ENCODE measurements at regions not wholly inside any gene's neighbourhood (a gene's known extent, or its start where the extent isn't known, plus 50 kb on each side); places are given as distances from the start of the nearest gene placed in this dataset.
"Not testable (repeated sequence)": the region's sequence is repeated elsewhere in the genome, so short reads cannot be mapped to it uniquely, and the experiment has no call there.

DNA sequence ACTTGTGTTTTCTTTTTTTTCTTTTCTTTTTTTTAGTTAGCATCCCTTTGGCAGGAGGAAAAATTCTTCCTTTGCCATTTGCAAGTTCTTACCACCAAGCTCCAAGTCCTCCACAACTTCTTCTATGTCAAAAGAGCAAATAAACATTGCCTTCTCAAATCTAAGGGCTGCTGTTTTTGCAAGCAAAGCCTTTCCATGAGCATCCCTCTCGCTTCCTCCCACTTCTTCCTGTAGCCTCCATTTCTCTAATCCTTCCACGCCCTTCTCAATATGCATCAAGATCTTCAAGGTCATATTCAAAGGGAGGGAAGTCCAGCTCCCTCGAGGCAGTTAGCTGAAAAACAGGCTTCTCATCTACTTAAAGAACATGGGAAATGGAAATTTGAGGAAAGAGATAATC lies 147.1 kb downstream of the ADSS2 start:
- no peak for DNase-seq (ENCODE audit: low spot score)
- in situ Hi-C loops (cut with HindIII; ENCODE audit: low sequenced_read_pairs) = no loop called here

DNA sequence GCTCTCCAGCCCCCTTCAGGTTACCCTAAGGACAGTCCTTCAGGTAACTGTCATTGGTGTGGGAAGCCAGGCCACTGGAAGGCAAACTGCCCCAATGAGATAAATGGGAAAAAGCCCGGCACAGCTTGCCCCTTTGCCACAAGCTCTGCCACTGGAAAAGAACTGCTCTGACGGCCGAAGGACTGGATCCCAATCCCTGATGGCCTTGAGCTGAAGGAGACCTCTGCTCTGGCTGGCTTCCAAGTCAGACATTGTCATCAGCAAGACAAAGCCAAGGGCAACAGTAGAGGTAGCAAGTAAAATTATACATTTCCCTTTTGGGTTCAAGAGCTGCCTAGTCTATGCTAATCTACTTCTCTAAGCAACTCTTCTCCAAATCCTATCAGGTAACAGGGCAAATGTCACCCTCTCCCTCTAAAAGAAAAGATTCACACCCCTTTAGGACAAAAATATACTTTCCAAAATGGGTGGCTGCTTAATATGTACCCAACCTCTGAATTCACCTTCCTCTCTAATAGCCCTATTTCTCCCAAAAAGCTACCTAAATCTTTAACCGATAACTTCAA lies 145.8 kb downstream of the ADSS2 start:
- no peak for DNase-seq (ENCODE audit: low spot score)
- in situ Hi-C loops (cut with HindIII; ENCODE audit: low sequenced_read_pairs) = no loop called here

DNA sequence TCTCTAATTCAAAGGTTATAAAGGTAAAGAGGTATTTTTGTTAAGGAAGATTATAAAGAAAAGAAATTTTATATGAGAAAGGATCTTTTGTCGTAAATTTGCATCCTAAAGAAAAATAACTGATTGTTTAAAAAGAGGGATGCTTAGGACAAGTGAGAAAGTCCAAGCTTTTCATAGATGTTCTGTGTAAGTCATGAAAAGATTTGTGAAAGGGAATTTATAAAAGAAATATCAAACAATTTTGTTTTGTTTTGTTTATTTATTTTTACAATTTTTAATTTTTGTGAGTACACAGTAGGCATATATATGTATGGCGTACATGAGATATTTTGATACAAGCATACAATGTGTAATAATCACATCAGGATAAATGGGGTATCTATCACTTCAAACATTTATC lies 145.2 kb downstream of the ADSS2 start:
- DNase-seq (ENCODE audit: low spot score) = no peak
- in situ Hi-C loops (cut with HindIII; ENCODE audit: low sequenced_read_pairs) = no loop called here

DNA sequence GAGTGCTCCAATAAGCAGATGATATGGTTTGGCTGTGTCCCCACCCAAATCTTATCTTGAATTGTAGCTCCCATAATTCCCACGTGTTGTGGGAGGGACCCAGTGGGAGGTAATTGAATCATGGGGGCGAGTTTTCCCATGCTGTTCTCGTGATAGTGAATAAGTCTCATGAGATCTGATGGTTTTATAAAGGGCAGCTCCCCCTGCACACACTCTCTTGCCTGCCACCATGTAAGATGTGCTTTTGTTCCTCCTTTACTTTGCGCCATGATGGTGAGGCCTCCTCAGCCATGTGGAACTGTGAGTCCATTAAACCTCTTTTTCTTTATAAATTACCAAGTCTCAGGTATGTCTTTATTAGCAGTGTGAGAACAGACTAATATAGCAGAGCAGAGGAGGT lies 142.5 kb downstream of the ADSS2 start:
- in situ Hi-C loops (cut with HindIII; ENCODE audit: low sequenced_read_pairs); DNase-seq (ENCODE audit: low spot score): not testable (repeated sequence)

DNA sequence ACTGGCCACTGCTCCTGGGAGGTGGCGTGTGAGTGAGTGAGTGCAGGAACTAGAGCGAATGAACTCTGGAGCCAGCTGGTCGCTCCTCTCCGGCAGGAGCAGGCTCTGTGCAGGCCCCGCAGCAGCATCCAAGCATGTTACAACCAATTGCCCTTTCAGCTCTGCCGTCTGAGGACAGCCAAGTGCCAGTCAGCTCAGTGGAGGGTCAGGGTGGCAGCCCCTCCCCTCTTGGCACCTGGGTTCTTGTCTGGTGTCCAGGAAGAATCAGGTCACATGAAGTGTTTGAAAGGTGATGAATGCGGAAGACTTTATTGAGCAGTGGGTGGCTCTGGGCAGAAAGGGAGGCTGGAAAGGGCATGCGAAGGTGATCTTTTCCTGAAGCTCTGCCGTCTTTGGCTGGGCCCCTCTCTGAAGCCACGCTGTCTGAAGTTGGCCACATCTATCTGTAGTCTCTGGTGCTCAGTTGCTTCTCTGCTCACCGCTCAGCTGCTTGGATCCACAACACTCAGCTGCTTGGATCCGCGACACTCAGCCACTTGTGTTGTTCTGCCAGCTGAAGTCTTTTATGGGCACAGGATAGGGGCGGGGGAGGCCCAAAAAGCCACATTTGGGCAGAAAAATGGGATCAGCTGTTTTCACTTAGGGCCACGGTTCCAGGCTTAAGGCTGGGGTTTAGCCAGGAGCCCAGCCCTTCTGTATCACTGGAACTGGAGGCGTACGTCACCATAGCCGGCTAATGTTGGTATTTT lies 139.8 kb downstream of the ADSS2 start:
- DNase-seq (ENCODE audit: low spot score) = no peak
- in situ Hi-C loops (cut with HindIII; ENCODE audit: low sequenced_read_pairs) = no loop called here

DNA sequence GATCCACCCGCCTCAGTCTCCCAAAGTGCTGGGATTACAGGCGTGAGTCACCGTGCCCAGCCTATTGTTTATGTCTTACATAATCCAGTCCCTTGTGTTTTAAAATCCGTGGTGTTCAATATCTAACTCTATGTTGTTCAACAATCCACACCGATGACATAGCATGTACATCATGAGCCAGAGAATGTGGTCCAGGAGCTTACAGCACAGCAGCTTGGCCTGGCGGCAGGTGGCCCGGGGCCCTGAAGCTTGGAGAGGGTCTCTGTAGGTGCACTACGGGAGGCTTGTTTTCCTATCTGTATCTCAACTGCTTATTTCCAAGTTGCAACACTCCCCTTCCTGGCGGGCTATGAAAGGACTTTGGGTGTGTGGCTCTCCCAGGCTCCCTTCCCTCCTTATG lies 138.4 kb downstream of the ADSS2 start:
- in situ Hi-C loops (cut with HindIII; ENCODE audit: low sequenced_read_pairs) = no loop called here
- DNase-seq (ENCODE audit: low spot score) = no peak

DNA sequence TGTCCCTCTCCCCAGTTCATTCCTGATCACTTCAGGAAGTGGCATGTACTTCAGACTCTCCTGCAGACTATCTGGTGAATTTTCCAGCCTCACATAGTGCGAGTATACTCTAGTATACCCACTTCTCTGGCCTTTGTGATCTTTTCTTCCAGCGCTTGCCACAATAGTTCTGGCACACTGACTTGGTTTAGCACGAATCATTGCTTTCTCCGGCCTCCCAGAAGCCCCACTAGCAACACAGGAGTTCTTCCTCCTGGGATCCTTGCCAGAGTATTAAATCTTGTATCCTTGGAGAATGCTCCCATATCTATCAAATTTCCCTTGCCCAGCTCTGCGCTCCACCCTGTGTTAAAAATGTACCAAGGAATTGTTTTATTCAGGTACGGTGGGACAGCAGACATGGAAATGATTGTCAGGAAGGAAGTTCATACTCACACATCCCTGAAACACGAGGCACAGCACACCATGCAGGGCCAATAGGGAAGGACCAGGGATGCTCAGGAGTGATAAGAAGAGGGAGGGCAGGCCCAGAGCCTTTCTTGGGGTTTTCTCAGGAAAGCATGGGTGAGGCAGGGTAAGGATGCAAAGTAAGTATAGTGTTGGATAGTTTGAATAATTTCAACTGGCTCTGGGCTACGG lies 136.7 kb downstream of the ADSS2 start:
- no peak for DNase-seq (ENCODE audit: low spot score)
- in situ Hi-C loops (cut with HindIII; ENCODE audit: low sequenced_read_pairs) = no loop called here

DNA sequence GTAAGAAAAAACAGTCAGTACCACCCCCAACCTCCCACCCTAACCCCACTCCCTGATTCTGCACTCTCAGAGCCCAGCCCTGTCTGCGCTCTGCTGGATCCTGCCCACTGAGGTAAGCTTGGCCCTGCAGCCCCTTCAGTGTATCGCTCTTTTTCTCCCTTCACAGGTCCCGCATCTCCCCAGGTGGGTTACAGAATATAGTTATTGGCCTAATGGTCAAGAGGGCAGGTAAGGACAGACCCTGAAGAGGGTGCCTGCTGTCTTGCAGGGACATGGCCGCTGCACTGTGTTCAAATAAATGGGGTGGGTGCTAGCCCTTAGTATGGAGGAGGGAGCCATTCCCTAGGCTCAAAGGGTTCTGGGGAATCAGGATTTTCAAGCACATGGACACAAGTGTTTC lies 135.7 kb downstream of the ADSS2 start:
- in situ Hi-C loops (cut with HindIII; ENCODE audit: low sequenced_read_pairs) = no loop called here
- no peak for DNase-seq (ENCODE audit: low spot score)

DNA sequence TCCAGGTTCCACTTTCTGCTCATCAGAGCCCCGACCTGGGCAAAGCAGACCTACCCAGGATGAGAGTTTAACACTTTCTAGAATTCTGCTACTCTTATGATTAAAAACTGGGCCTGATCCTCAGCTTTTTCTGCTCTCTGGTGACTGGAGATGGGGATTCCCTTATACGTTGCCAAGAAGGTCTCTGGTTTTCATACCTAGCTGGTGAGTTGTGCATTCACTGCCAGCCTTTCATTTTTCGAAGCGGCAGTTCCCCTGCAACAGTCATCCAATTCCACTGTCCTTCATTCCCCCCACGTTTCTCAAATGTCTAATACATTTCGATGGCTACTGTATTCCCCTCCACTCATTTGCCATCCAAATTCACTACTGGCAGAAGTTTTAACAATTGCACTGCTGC lies 135.3 kb downstream of the ADSS2 start:
- in situ Hi-C loops (cut with HindIII; ENCODE audit: low sequenced_read_pairs) = no loop called here
- no peak for DNase-seq (ENCODE audit: low spot score)

DNA sequence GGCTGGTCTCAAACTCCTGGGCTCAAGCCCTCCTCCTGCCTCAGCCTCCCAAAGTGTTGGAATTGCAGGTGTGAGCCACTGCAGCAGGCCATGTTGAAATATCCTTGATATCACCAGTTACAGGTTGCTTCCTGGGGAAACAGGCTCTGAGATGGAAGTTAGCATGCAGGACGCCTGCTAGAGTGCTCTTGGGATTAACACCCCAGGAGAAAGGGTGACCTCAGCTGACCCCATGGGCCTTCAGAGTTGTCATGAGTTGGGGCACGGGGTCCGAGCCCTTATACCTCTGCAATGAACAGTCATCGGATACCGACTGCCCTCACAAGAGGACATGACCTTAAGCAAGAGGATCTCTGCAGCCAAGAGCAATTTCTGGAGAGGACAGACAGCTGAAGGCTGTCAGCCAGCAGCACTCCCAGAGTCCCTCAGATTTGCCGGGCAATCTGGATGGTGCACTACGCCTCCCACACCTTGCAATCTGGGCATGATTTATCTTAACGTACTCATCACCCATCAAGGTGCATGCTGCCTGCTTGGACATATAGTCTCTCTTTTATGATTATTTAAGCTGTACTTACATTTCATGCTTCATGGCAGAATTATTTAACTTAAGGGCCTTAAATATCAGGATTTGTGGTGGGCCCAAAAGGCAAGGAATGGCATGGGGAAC lies 134.6 kb downstream of the ADSS2 start:
- in situ Hi-C loops (cut with HindIII; ENCODE audit: low sequenced_read_pairs) = no loop called here

DNA sequence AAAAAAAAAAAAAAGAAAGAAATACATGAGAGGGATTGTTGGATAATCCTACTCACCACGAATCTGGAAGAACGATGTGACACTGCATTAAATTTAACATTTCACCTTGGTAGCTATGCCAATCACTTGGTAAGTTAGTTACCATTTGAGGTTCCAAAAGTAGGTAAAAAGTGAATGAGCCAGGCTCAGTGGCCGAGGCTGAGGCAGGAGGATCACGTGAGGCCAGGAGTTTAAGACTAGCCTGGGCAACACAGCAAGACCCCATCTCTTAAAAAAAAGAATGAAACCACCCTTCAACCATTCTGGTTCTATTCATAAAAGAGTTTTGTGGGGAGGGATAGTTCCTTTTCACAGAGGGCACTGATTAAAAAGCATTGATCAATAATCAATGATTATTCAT lies 133.6 kb downstream of the ADSS2 start:
- in situ Hi-C loops (cut with HindIII; ENCODE audit: low sequenced_read_pairs) = no loop called here
- no peak for DNase-seq (ENCODE audit: low spot score)

More for the DNA sequence above, 134.6 kb downstream of the ADSS2 start:
- DNase-seq (ENCODE audit: low spot score) = no peak

DNA sequence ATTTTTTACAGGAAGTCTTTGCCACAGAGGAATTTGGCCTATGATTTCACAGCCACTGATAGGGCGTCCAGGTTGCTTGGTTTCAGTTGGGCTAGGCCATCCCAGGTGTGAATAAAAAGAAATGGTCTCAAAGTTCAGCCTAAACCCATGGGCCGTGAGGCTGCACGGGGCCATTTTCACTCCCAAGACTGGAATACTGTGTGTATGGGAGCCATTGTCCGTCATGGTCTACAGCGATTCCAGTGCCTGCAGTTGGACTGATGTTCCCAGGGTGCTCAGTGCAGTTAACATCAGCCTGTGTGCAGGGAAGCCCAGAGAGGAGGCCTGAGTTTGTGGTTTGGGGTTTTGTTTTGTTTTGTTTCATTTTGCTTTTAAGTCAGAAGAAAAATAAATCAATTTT lies 133.2 kb downstream of the ADSS2 start:
- no peak for DNase-seq (ENCODE audit: low spot score)
- in situ Hi-C loops (cut with HindIII; ENCODE audit: low sequenced_read_pairs) = no loop called here

DNA sequence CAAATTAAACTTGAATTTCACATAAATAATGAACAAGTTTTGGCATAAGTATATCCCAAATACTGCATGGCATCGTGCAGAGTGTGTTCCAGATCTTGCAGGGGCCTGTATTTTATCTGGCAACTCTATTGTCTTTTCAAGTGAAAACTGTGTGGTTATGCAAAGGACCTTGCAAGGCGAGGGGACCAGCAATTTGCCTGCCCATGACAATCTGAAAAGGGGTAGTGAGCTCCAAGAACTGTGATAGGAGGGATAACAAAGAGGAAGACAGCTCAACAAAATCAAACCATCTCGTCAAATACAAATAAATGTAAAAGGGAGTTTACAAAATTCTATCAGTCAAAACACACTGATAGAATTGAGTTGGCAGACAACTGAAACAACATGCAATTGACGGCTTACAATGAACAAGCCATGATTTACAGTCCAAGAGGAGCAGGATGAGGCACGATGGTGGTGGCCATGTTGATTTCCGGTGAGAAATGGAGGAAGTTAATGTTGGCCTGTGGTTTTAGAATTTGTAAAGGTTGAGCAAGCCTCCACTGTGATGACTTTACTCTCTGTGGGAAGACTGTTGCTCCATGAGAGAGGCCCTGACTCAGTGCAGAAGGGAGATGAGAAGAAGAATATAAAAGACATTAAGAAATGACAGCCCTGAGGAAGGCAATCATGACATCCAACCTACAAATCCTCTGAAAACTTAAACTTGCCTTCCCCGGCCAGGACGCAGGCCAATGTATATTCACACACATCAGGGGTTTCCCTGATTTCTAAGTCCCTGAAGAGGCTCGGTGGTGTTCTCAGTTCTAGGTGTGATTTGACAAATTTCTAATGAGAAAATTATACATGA lies 132.2 kb downstream of the ADSS2 start:
- DNase-seq (ENCODE audit: low spot score) = no peak
- in situ Hi-C loops (cut with HindIII; ENCODE audit: low sequenced_read_pairs) = no loop called here

DNA sequence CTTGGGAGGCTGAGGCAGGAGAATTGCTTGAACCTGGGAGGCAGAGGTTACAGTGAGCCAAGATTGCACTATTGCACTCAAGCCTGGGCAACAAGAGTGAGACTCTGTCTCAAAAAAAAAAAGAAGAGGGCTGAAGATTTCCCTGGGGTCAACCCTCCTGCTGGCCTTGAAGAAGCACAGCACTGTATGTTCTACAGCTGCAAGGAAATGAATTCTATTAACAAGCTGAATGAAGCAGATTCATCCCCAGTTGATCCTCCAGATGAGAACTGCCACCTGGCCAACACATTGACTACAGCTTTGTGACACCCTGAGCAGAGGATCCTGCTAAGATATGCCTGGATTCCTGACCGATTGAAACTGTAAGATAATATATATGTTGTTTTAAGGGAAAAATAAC lies 129.5 kb downstream of the ADSS2 start:
- in situ Hi-C loops (cut with HindIII; ENCODE audit: low sequenced_read_pairs) = no loop called here

DNA sequence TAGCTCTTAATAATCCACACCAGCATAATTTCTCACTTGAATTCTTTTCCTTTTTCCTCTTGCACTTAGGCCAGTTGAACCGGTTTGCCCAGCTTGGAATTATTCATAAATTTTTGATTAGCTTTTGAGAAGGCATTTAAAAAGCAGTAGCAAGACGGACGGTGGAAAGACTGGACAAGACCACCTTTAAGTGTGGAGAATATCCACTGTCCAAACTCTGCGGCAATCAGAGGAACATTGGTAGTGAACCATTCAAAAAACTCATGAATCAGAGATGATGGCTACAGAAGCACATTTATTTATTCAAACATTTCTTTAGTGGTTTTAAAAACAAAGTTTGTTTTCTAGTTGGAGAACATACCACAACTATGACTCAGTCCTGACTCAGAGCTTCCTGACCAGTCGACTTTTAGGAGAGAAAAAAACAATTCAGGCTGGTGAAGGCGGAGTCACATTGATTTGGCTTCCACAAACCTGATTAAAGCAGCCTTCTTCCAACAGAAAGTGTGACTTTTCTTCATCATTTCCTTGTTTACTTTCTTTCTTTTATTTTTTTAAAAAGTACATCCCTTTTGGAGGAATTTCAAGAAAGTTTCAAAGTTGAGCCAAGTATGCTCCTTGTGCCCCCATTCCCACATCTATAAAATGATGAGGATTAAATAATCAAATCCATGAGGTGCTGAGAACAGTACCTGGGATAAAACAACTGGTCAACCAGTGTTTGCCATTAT lies 128.8 kb downstream of the ADSS2 start:
- in situ Hi-C loops (cut with HindIII; ENCODE audit: low sequenced_read_pairs) = no loop called here
- no peak for DNase-seq (ENCODE audit: low spot score)

More for the DNA sequence above, 129.5 kb downstream of the ADSS2 start:
- no peak for DNase-seq (ENCODE audit: low spot score)

DNA sequence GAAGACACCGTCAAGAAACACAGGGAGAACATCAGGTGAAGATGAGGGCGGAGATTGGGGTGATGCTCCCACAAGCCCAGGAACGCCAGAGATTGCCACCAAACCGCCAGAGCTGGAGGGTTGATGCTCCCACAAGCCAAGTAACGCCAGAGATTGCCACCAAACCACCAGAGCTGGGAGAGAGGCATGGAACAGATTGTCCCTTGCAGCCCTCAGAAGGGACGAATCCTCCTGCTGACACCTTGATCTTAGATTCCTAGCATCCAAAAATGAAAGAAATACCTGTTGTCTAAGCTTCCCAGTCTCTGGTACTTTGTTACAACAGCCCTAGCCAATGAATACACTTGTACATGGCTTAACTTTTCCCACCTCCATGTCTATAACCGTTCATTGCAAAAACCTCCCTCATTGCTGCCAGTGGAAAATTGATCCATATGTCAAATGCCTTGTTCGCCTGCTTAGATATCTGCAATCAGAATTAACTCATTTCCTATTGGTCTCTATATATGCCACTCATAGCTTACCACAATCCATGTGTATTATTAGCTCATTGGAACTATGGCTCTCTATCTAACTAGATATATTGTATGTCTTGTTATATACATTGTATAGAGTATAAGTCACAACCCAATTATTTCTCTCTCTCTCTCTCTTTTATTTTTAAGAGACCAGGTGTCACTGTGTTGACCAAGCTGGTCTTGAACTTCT lies 127.4 kb downstream of the ADSS2 start:
- DNase-seq (ENCODE audit: low spot score) = no peak
- in situ Hi-C loops (cut with HindIII; ENCODE audit: low sequenced_read_pairs) = no loop called here

DNA sequence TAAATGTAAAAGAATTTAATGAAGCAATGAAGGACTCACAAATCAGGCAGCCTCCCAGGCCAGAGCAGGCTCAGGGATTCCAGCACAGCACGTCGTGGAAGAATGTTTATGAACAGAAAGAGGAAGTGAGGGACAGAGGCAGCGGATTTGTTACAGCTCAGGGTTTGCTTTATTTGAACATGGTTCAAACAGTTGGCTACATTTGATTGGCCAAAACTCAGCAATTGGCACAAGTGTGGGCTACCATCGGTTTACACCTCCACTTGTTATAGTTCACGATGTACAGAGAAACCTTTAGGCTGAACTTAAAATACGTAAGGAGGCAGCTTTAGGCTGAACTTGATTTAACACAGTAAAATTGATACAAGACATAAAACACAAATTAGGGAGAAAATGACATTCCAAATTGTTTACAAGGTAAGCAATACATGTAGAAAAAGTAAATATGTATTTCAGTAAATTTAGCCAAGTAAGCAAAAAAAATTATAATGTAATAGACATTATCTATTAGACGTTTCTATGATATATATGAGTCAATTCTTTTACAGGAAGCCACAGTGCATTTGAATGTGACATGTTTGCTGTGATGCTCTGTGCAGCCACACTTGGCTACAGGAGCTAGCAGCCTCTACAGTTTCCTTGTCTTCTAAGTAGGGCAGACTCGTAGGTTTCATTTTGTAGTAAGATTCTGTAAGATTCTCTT lies 126.5 kb downstream of the ADSS2 start:
- no peak for DNase-seq (ENCODE audit: low spot score)
- in situ Hi-C loops (cut with HindIII; ENCODE audit: low sequenced_read_pairs) = no loop called here

DNA sequence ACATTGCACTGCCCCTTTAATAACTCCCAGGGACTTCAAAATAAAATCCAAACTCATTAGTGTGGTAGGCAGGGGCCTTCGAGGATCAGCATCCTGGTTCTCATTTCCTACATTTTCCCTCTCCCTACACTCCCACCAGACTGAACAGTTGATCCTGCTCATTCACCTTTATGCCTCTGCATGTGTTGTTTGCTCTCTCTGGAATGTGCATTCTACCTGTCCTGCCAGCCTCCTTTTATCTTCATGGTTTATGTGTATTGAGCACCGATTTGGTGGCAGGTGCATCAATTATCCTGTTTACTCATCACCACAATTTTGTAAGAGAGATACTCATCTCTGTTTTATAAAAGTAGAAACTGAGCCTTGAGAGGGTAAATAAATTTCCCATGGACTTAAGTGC lies 125.0 kb downstream of the ADSS2 start:
- in situ Hi-C loops (cut with HindIII; ENCODE audit: low sequenced_read_pairs) = no loop called here
- no peak for DNase-seq (ENCODE audit: low spot score)
